ENCODE measurements at regions not wholly inside any gene's neighbourhood (a gene's known extent, or its start where the extent isn't known, plus 50 kb on each side); places are given as distances from the start of the nearest gene placed in this dataset.

GRCh38 chr4:115927382-115927781 lies 814.0 kb upstream of the NDST4 start:
- H3K36me3 ChIP-seq (ENCODE audit: insufficient read depth): no peaks in the 10 kb centered on the region
- H3K27me3 Mint-ChIP-seq (ENCODE audit: insufficient read depth, low read depth, poor library complexity): peaks cover 2% of the 10 kb centered on the region
- H3K27me3 ChIP-seq (ENCODE audit: insufficient read depth): no peaks in the 10 kb centered on the region
- H3K4me3 Mint-ChIP-seq: no peak overlapping the region
- H3K27ac Mint-ChIP-seq: no peak overlapping the region
- no peaks in the 10 kb centered on the region for H3K36me3 Mint-ChIP-seq (ENCODE audit: low read depth)
- no peaks in the 10 kb centered on the region for H3K9me2 ChIP-seq (ENCODE audit: insufficient read depth)
- no peaks in the 10 kb centered on the region for H3K79me2 ChIP-seq (replicated peaks; ENCODE audit: insufficient read depth)
- no peak for TF ChIP-seq ETS1 (IDR thresholded peaks at IDR 0.05)
- no peak for TF ChIP-seq CTCF (conservative IDR thresholded peaks at IDR 0.05; ENCODE audit: low read depth in 2 of 2)
- no peak for TF ChIP-seq ZNF462 (CRISPR knock-in tag; IDR thresholded peaks at IDR 0.05)
- no peak for TF ChIP-seq POLR2AphosphoS5 (IDR thresholded peaks at IDR 0.05; ENCODE audit: low read depth)
- TF ChIP-seq CREB1 (CRISPR knock-in tag; IDR thresholded peaks at IDR 0.05; ENCODE audit: low read depth): no peak
- TF ChIP-seq ZNF331 (CRISPR knock-in tag; IDR thresholded peaks at IDR 0.05; ENCODE audit: low read depth): no peak
- TF ChIP-seq EZH2phosphoT487 (IDR thresholded peaks at IDR 0.05; ENCODE audit: unreplicated experiment): no peak
- no peak for TF ChIP-seq STAT1 (IDR thresholded peaks at IDR 0.05; ENCODE audit: unreplicated experiment)
- no peak for TF ChIP-seq ZNF114 (CRISPR knock-in tag; IDR thresholded peaks at IDR 0.05)
- TF ChIP-seq NANOG (IDR thresholded peaks at IDR 0.05; ENCODE audit: borderline replicate concordance): no peak
- no peak for TF ChIP-seq JUNB (IDR thresholded peaks at IDR 0.05; ENCODE audit: unreplicated experiment)
- no peak for TF ChIP-seq REST (IDR thresholded peaks at IDR 0.05; ENCODE audit: unreplicated experiment)
- TF ChIP-seq EZH2 (IDR thresholded peaks at IDR 0.05; ENCODE audit: low read depth, unreplicated experiment): no peak
- H3K4me3 ChIP-seq: no peak overlapping the region
- DNase-seq (ENCODE audit: low spot score) (no peak), ATAC-seq (no peak)
- no peaks in the 10 kb centered on the region for H3K9me3 Mint-ChIP-seq
- no peaks in the 10 kb centered on the region for H3K4me1 Mint-ChIP-seq
- H4K20me1 ChIP-seq (replicated peaks; ENCODE audit: insufficient read depth): no peaks in the 10 kb centered on the region
- no peaks in the 10 kb centered on the region for H3K4me1 ChIP-seq (ENCODE audit: insufficient read depth)
- H2AFZ ChIP-seq: no peak overlapping the region
- H3K27ac ChIP-seq (ENCODE audit: low read depth): no peak overlapping the region
- no peaks in the 10 kb centered on the region for H3F3A ChIP-seq (replicated peaks; ENCODE audit: low read depth)
- H3K4me2 ChIP-seq: no peak overlapping the region

All from GM23338 (cell line).